ENCODE measurements at regions not wholly inside any gene's neighbourhood (a gene's known extent, or its start where the extent isn't known, plus 50 kb on each side); places are given as distances from the start of the nearest gene placed in this dataset.
"Not testable (repeated sequence)": the region's sequence is repeated elsewhere in the genome, so short reads cannot be mapped to it uniquely, and the experiment has no call there.

- DNase-seq: no peak
These were observed 229.6 kb upstream of the ZNF608 start for GRCh38 chr5:124976086-124976485.

- no peak for DNase-seq
These were observed 232.8 kb upstream of the ZNF608 start for GRCh38 chr5:124979251-124979650.

GRCh38 chr5:124980163-124980941, 233.9 kb upstream of the ZNF608 start:
- peak; percentile 62 for DNase-seq

GRCh38 chr5:124981901-124982300, 235.5 kb upstream of the ZNF608 start:
- no peak for DNase-seq

- DNase-seq: no peak
These were observed 239.7 kb upstream of the ZNF608 start for GRCh38 chr5:124986170-124986569.

GRCh38 chr5:124986667-124987066, 240.2 kb upstream of the ZNF608 start:
- DNase-seq: no peak

- not testable (repeated sequence) for DNase-seq
These were observed 241.3 kb upstream of the ZNF608 start for GRCh38 chr5:124987786-124988185.

GRCh38 chr5:124990723-124991122, 244.3 kb upstream of the ZNF608 start:
- no peak for DNase-seq

GRCh38 chr5:124995421-124995820, 249.0 kb upstream of the ZNF608 start:
- DNase-seq: no peak

GRCh38 chr5:124996023-124996763, 249.8 kb upstream of the ZNF608 start:
- DNase-seq: no peak

- no peak for DNase-seq
These were observed 250.3 kb upstream of the ZNF608 start for GRCh38 chr5:124996764-124997077.

GRCh38 chr5:124997186-124997893, 250.9 kb upstream of the ZNF608 start:
- no peak for DNase-seq

GRCh38 chr5:124998520-124998919, 252.1 kb upstream of the ZNF608 start:
- no peak for DNase-seq

GRCh38 chr5:125002727-125003598, 256.5 kb upstream of the ZNF608 start:
- DNase-seq: no peak

GRCh38 chr5:125004009-125004408, 257.6 kb upstream of the ZNF608 start:
- DNase-seq: no peak

GRCh38 chr5:125005266-125005665, 258.8 kb upstream of the ZNF608 start:
- DNase-seq: no peak

- DNase-seq: no peak
These were observed 259.7 kb upstream of the ZNF608 start for GRCh38 chr5:125006011-125006685.

- no peak for DNase-seq
These were observed 263.9 kb upstream of the ZNF608 start for GRCh38 chr5:125010356-125010755.

GRCh38 chr5:125011014-125011413, 264.6 kb upstream of the ZNF608 start:
- DNase-seq: no peak

GRCh38 chr5:125011419-125011818, 265.0 kb upstream of the ZNF608 start:
- DNase-seq: no peak

GRCh38 chr5:125011947-125012346, 265.5 kb upstream of the ZNF608 start:
- DNase-seq: no peak

- DNase-seq: no peak
These were observed 266.4 kb upstream of the ZNF608 start for GRCh38 chr5:125012727-125013451.

Measured in NCI-H2081 treated with DMSO at 0.1 percent for 48 hours (cell line).